Mammary epithelial cell (primary cell): ENCODE measurements at regions not wholly inside any gene's neighbourhood (a gene's known extent, or its start where the extent isn't known, plus 50 kb on each side); places are given as distances from the start of the nearest gene placed in this dataset.

Experiments used
- CTCF ChIP-seq, 2 donors: IDR thresholded peaks in 1 of 2; conservative IDR thresholded peaks in 1 of 2; 2 replicates each; pipeline ENCODE4 v1.5.1; 2011 to 2012; ENCODE audit warnings: inconsistent platforms in 2 of 2, low read length in 2 of 2, mild to moderate bottlenecking in 2 of 2, control low read depth in 1 of 2, low read depth in 1 of 2; ENCODE audit not compliant: insufficient read depth in 1 of 2; ENCODE audit errors: extremely low read depth in 1 of 2
- EZH2 ChIP-seq: IDR thresholded peaks from 2 replicates; pipeline ENCODE4 v1.6.1; 2012; ENCODE audit warnings: low read length, inconsistent platforms, borderline replicate concordance

GRCh38 chr4:188408244-188409030, 269.2 kb downstream of the TRIML1 start:
- TF ChIP-seq CTCF (conservative IDR thresholded peaks at IDR 0.05 in 1 of 2, IDR thresholded peaks at IDR 0.05 in 1 of 2; ENCODE audit: extremely low read depth in 1 of 2, insufficient read depth in 1 of 2, low read depth in 1 of 2, low read length in 2 of 2) (no peak), EZH2 (no peak)
